ENCODE measurements at regions not wholly inside any gene's neighbourhood (a gene's known extent, or its start where the extent isn't known, plus 50 kb on each side); places are given as distances from the start of the nearest gene placed in this dataset.

DNA sequence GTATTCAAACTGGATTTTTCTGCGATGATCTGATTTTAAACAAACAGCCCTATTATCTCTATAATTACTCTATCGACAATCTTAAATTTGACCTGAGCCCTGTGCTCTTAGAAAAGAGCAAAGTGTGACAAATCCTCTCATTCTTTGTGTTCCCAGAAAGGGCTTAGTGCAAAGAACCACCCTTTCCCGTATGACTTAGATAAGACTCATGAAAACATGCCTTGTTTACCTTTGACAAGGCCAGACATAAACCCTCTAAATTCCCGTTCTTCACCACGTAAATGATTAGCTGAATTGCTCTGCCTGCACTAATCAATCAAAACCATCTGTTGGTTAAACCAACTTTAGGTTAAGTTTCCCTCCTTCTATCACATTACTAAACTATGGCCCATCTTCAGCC is 285.7 kb upstream of the SEL1L start:
- TF ChIP-seq, protein P1, sequence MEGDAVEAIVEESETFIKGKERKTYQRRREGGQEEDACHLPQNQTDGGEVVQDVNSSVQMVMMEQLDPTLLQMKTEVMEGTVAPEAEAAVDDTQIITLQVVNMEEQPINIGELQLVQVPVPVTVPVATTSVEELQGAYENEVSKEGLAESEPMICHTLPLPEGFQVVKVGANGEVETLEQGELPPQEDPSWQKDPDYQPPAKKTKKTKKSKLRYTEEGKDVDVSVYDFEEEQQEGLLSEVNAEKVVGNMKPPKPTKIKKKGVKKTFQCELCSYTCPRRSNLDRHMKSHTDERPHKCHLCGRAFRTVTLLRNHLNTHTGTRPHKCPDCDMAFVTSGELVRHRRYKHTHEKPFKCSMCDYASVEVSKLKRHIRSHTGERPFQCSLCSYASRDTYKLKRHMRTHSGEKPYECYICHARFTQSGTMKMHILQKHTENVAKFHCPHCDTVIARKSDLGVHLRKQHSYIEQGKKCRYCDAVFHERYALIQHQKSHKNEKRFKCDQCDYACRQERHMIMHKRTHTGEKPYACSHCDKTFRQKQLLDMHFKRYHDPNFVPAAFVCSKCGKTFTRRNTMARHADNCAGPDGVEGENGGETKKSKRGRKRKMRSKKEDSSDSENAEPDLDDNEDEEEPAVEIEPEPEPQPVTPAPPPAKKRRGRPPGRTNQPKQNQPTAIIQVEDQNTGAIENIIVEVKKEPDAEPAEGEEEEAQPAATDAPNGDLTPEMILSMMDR (IDR thresholded peaks at IDR 0.05): no peak
- no peak for TF ChIP-seq POLR2A (IDR thresholded peaks at IDR 0.05)
